Ishikawa (cell line): ENCODE measurements at regions not wholly inside any gene's neighbourhood (a gene's known extent, or its start where the extent isn't known, plus 50 kb on each side); places are given as distances from the start of the nearest gene placed in this dataset.

Source experiments
- EP300 ChIP-seq: IDR thresholded peaks from 2 replicates; pipeline ENCODE4 v1.6.1; 2012; ENCODE audit warnings: borderline replicate concordance
- REST ChIP-seq: IDR thresholded peaks from 2 replicates; pipeline ENCODE4 v1.6.1; 2012; ENCODE audit warnings: low read depth, mild to moderate bottlenecking
- TEAD4 ChIP-seq: IDR thresholded peaks from 2 replicates; pipeline ENCODE4 v1.6.1; 2012
- USF1 ChIP-seq: IDR thresholded peaks from 2 replicates; pipeline ENCODE4 v1.6.1; 2012
- ZBTB7A ChIP-seq: IDR thresholded peaks from 2 replicates; pipeline ENCODE4 v1.6.1; 2012; ENCODE audit warnings: low read depth
- TF ChIP-seq, protein P1 (sequence below): IDR thresholded peaks from 2 replicates; pipeline ENCODE4 v1.6.1; 2012

GRCh38 chr21:17461014-17461413 lies 51.8 kb upstream of the CXADR start:
- no peak for TF ChIP-seq EP300
- no peak for TF ChIP-seq TEAD4
- TF ChIP-seq ZBTB7A: no peak
- no peak for TF ChIP-seq REST
- no peak for TF ChIP-seq USF1
- TF ChIP-seq, protein P1, sequence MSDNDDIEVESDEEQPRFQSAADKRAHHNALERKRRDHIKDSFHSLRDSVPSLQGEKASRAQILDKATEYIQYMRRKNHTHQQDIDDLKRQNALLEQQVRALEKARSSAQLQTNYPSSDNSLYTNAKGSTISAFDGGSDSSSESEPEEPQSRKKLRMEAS: no peak
